H9 (cell line): ENCODE measurements at regions not wholly inside any gene's neighbourhood (a gene's known extent, or its start where the extent isn't known, plus 50 kb on each side); places are given as distances from the start of the nearest gene placed in this dataset.

Experiments
- DNase-seq: peaks from one replicate; pipeline ENCODE4 v3.0.0-alpha.2; 2017
- H2AFZ ChIP-seq: one replicate; pipeline ENCODE4 v1.6.1; 2013; ENCODE audit warnings: mild to moderate bottlenecking, low read length, control low read depth, moderate library complexity
- H2AK5ac ChIP-seq: 2 replicates; pipeline ENCODE4 v1.6.1; 2013; ENCODE audit warnings: low read length, control low read depth, mixed read lengths; ENCODE audit not compliant: insufficient read length
- H2BK120ac ChIP-seq: one replicate; pipeline ENCODE4 v1.6.1; 2013; ENCODE audit warnings: low read depth, mild to moderate bottlenecking, low read length, control low read depth, inconsistent platforms; ENCODE audit not compliant: poor library complexity, severe bottlenecking
- H2BK12ac ChIP-seq: 2 replicates; pipeline ENCODE4 v1.6.1; 2013; ENCODE audit warnings: low read length, control low read depth, mixed read lengths, low read depth; ENCODE audit not compliant: insufficient read length
- H2BK15ac ChIP-seq: 2 replicates; pipeline ENCODE4 v1.6.1; 2013; ENCODE audit warnings: low read depth, low read length, control low read depth
- H2BK20ac ChIP-seq: one replicate; pipeline ENCODE4 v1.6.1; 2013; ENCODE audit warnings: low read depth, mild to moderate bottlenecking, low read length, control low read depth, inconsistent platforms; ENCODE audit not compliant: poor library complexity, severe bottlenecking
- H2BK5ac ChIP-seq: 2 replicates; pipeline ENCODE4 v1.6.1; 2013; ENCODE audit warnings: low read length, control low read depth, mixed read lengths; ENCODE audit not compliant: insufficient read length
- H3K14ac ChIP-seq: 2 replicates; pipeline ENCODE4 v1.6.1; 2013; ENCODE audit warnings: low read length, control low read depth; ENCODE audit not compliant: insufficient read depth
- H3K18ac ChIP-seq: 2 replicates; pipeline ENCODE4 v1.6.1; 2013; ENCODE audit warnings: low read depth, mild to moderate bottlenecking, mixed read lengths, low read length, control low read depth; ENCODE audit not compliant: insufficient read length
- H3K23ac ChIP-seq: 2 replicates; pipeline ENCODE4 v1.6.1; 2013; ENCODE audit warnings: low read length, control low read depth, mixed read lengths, low read depth; ENCODE audit not compliant: insufficient read length
- H3K23me2 ChIP-seq: 2 replicates; pipeline ENCODE4 v1.6.1; 2013; ENCODE audit warnings: low read depth, mild to moderate bottlenecking, mixed read lengths, low read length, control low read depth; ENCODE audit not compliant: insufficient read length, poor library complexity, severe bottlenecking
- H3K27ac ChIP-seq: 2 replicates; pipeline ENCODE4 v1.5.1; 2013; ENCODE audit warnings: low read length, control low read depth, mixed read lengths, low read depth; ENCODE audit not compliant: insufficient read length
- H3K27me3 ChIP-seq: 2 replicates; pipeline ENCODE4 v1.6.1; 2013; ENCODE audit warnings: low read length, control low read depth, inconsistent platforms; ENCODE audit not compliant: insufficient read depth
- H3K4ac ChIP-seq: 2 replicates; pipeline ENCODE4 v1.6.1; 2013; ENCODE audit warnings: low read depth, mild to moderate bottlenecking, control low read depth, inconsistent platforms, low read length, moderate library complexity
- H3K4me1 ChIP-seq: 2 replicates; pipeline ENCODE4 v1.6.1; 2013; ENCODE audit warnings: low read length, control low read depth, inconsistent platforms; ENCODE audit not compliant: insufficient read depth
- H3K4me2 ChIP-seq: 2 replicates; pipeline ENCODE4 v1.6.1; 2013; ENCODE audit warnings: low read length, control low read depth, mixed read lengths; ENCODE audit not compliant: insufficient read length, insufficient read depth
- H3K56ac ChIP-seq: 2 replicates; pipeline ENCODE4 v1.6.1; 2013; ENCODE audit warnings: low read depth, mild to moderate bottlenecking, mixed read lengths, low read length, control low read depth; ENCODE audit not compliant: insufficient read length
- H3K79me1 ChIP-seq: 2 replicates; pipeline ENCODE4 v1.6.1; 2013; ENCODE audit warnings: low read depth, mild to moderate bottlenecking, moderate library complexity, low read length, control low read depth, inconsistent platforms; ENCODE audit not compliant: insufficient read depth, poor library complexity, severe bottlenecking
- H3K79me2 ChIP-seq: 2 replicates; pipeline ENCODE4 v1.6.1; 2013; ENCODE audit warnings: low read length, control low read depth, inconsistent platforms; ENCODE audit not compliant: insufficient read depth
- H3K9ac ChIP-seq: 2 replicates; pipeline ENCODE4 v1.6.1; 2013; ENCODE audit warnings: low read length, control low read depth, mixed read lengths; ENCODE audit not compliant: insufficient read length; ENCODE audit errors: extremely low read depth
- H3K9me3 ChIP-seq: one replicate; pipeline ENCODE4 v1.6.1; 2013; ENCODE audit warnings: low read depth, low read length, inconsistent platforms; ENCODE audit not compliant: control insufficient read depth
- H3T11ph ChIP-seq: one replicate; pipeline ENCODE4 v1.6.1; 2013; ENCODE audit warnings: mild to moderate bottlenecking, low read length, control low read depth, inconsistent platforms
- H4K20me1 ChIP-seq: one replicate; pipeline ENCODE4 v1.6.1; 2013; ENCODE audit not compliant: control insufficient read depth, insufficient read length, insufficient read depth
- H4K5ac ChIP-seq: 2 replicates; pipeline ENCODE4 v1.6.1; 2013; ENCODE audit warnings: low read depth, mild to moderate bottlenecking, mixed read lengths, low read length, control low read depth; ENCODE audit not compliant: insufficient read length
- H4K8ac ChIP-seq: replicated peaks from 2 replicates; pipeline ENCODE4 v1.6.1; 2013; ENCODE audit warnings: low read length, control low read depth, mixed read lengths, low read depth; ENCODE audit not compliant: insufficient read length
- H4K91ac ChIP-seq: 2 replicates; pipeline ENCODE4 v1.6.1; 2013; ENCODE audit warnings: low read depth, mild to moderate bottlenecking, moderate library complexity, mixed read lengths, low read length, control low read depth; ENCODE audit not compliant: insufficient read length
- H3K27ac Mint-ChIP-seq, 3 experiments: 2 replicates in 2 of 3; 3 replicates in 1 of 3; pipeline ENCODE4 v1.8.0; 2020 to 2021; ENCODE audit warnings: mixed read lengths in 3 of 3, mild to moderate bottlenecking in 1 of 3, moderate library complexity in 1 of 3
- H3K27me3 Mint-ChIP-seq: 2 replicates; pipeline ENCODE4 v1.8.0; 2021; ENCODE audit warnings: low read depth, mild to moderate bottlenecking, moderate library complexity, mixed read lengths
- H3K36me3 Mint-ChIP-seq, 3 experiments: 2 replicates in 2 of 3; 3 replicates in 1 of 3; pipeline ENCODE4 v1.8.0; 2020 to 2021; ENCODE audit warnings: low read depth in 3 of 3, mixed read lengths in 3 of 3; ENCODE audit not compliant: insufficient read depth in 1 of 3
- H3K4me1 Mint-ChIP-seq, 2 experiments: 2 replicates each; pipeline ENCODE4 v1.8.0; 2020; ENCODE audit warnings: mixed read lengths in 2 of 2
- H3K4me3 Mint-ChIP-seq, 2 experiments: 2 replicates in 1 of 2; 3 replicates in 1 of 2; pipeline ENCODE4 v1.8.0; 2020 to 2021; ENCODE audit warnings: mild to moderate bottlenecking in 2 of 2, mixed read lengths in 2 of 2, moderate library complexity in 1 of 2
- H3K9me3 Mint-ChIP-seq, 2 experiments: 2 replicates in 1 of 2; 3 replicates in 1 of 2; pipeline ENCODE4 v1.8.0; 2020; ENCODE audit warnings: mild to moderate bottlenecking in 2 of 2, mixed read lengths in 2 of 2, moderate library complexity in 1 of 2
- WGBS: extraction: QIAGEN DNeasy Blood & Tissue Kit; methylation state at CpG from one replicate; pipeline ENCODE4 v1.1.7; 2013; ENCODE audit warnings: missing lambda C conversion rate, low lambda C conversion rate, mixed read lengths; ENCODE audit not compliant: insufficient read length; ENCODE audit errors: extremely low coverage; 5-methylcytosine and 5-hydroxymethylcytosine counted together
- TF ChIP-seq, protein P1 (sequence below): fragments of 200-600 bp; sonication (generic); conservative IDR thresholded peaks from 3 replicates; pipeline ENCODE4 v1.8.0; 2021; ENCODE audit warnings: antibody characterized with exemption, mild to moderate bottlenecking

DNA sequence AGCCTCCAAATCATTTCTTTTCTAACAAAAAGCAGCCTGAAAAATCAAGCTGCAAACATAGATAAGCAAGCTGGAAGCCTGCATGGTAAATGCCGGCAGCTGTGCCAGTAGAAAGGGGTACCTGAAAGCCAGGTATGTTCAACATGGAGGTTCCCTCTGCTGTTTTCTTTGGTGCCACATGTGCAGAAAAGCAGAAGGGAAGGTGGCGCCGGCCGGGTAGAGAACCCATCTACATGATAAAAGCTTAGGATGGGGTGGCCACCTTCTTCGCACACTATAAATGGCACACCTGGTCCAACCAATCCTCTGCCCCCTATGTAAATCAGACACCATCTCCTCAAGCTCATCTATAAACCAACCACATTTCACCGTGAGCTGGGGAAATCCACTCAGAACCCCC, 268.9 kb upstream of the IRX2 start:
- H3K9ac ChIP-seq, result no peak overlapping the region
- H3K14ac ChIP-seq, result no peak overlapping the region
- no peaks in the 10 kb centered on the region for H4K20me1 ChIP-seq
- peaks cover 1% of the 10 kb centered on the region; the same call in 1 of the 2 replicates for H3K27me3 Mint-ChIP-seq
- H4K91ac ChIP-seq, result no peak overlapping the region
- no peaks in the 10 kb centered on the region for H3K23me2 ChIP-seq
- no peak overlapping the region for H4K8ac ChIP-seq
- no peak overlapping the region for H3K4me3 Mint-ChIP-seq
- H3K4me2 ChIP-seq, result no peak overlapping the region
- H3K4me1 Mint-ChIP-seq, result peaks cover 11 to 17% of the 10 kb centered on the region in 2 experiments
- WGBS, result no CpG with 5 or more reads among the region's 6 CpGs
- no peak overlapping the region for H3K27ac ChIP-seq
- H3K9me3 ChIP-seq, result no peaks in the 10 kb centered on the region
- TF ChIP-seq, protein P1, sequence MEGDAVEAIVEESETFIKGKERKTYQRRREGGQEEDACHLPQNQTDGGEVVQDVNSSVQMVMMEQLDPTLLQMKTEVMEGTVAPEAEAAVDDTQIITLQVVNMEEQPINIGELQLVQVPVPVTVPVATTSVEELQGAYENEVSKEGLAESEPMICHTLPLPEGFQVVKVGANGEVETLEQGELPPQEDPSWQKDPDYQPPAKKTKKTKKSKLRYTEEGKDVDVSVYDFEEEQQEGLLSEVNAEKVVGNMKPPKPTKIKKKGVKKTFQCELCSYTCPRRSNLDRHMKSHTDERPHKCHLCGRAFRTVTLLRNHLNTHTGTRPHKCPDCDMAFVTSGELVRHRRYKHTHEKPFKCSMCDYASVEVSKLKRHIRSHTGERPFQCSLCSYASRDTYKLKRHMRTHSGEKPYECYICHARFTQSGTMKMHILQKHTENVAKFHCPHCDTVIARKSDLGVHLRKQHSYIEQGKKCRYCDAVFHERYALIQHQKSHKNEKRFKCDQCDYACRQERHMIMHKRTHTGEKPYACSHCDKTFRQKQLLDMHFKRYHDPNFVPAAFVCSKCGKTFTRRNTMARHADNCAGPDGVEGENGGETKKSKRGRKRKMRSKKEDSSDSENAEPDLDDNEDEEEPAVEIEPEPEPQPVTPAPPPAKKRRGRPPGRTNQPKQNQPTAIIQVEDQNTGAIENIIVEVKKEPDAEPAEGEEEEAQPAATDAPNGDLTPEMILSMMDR, result no peak
- no peak overlapping the region for H3K4ac ChIP-seq
- H2BK20ac ChIP-seq, result no peak overlapping the region
- H3K9me3 Mint-ChIP-seq, result no peaks in the 10 kb centered on the region
- H3K79me2 ChIP-seq, result no peaks in the 10 kb centered on the region
- H3K27me3 ChIP-seq, result no peaks in the 10 kb centered on the region
- H2AK5ac ChIP-seq, result no peak overlapping the region
- H3K18ac ChIP-seq, result no peak overlapping the region
- no peak overlapping the region for H2BK120ac ChIP-seq
- no peaks in the 10 kb centered on the region for H3K79me1 ChIP-seq
- H3T11ph ChIP-seq, result no peak overlapping the region
- H3K23ac ChIP-seq, result no peak overlapping the region
- no peak overlapping the region for H2AFZ ChIP-seq
- no peak overlapping the region for H2BK12ac ChIP-seq
- no peak overlapping the region for H3K56ac ChIP-seq
- DNase-seq, result no peak
- no peak overlapping the region for H2BK15ac ChIP-seq
- H3K4me1 ChIP-seq, result no peaks in the 10 kb centered on the region
- H2BK5ac ChIP-seq, result no peak overlapping the region
- no peak overlapping the region for H3K27ac Mint-ChIP-seq
- no peaks in the 10 kb centered on the region for H3K36me3 Mint-ChIP-seq
- H4K5ac ChIP-seq, result no peak overlapping the region
